Esophagus muscularis mucosa (tissue), 4 donors: ENCODE measurements at regions not wholly inside any gene's neighbourhood (a gene's known extent, or its start where the extent isn't known, plus 50 kb on each side); places are given as distances from the start of the nearest gene placed in this dataset.

Experiments
- DNase-seq: peaks from one replicate; pipeline ENCODE4 v3.0.0-alpha.2; 2017; ENCODE audit errors: extremely low spot score
- H3K27ac ChIP-seq, 4 donors: fragments of 200-600 bp; sonication (generic); replicated peaks in 1 of 4; 1 replicate in 3 of 4; 2 replicates in 1 of 4; pipeline ENCODE4 v1.5.1; 2016 to 2019; ENCODE audit warnings: mild to moderate bottlenecking in 1 of 4
- H3K27me3 ChIP-seq, 4 donors: fragments of 200-600 bp; sonication (generic); one replicate each; pipeline versions ENCODE4 v1.5.1 to v1.6.0; 2016 to 2019
- H3K36me3 ChIP-seq, 4 donors: fragments of 200-600 bp; sonication (generic); one replicate each; pipeline ENCODE4 v1.5.1; 2016 to 2019
- H3K4me1 ChIP-seq, 4 donors: fragments of 200-600 bp; sonication (generic); one replicate each; pipeline ENCODE4 v1.5.1; 2016 to 2019
- H3K4me3 ChIP-seq, 4 donors: fragments of 200-600 bp; sonication (generic); 1 replicate in 2 of 4; 2 replicates in 2 of 4; pipeline ENCODE4 v1.5.1; 2016 to 2019; ENCODE audit warnings: mild to moderate bottlenecking in 4 of 4, moderate library complexity in 1 of 4
- H3K9me3 ChIP-seq, 4 donors: fragments of 200-600 bp; sonication (generic); 1 replicate in 3 of 4; 2 replicates in 1 of 4; pipeline ENCODE4 v1.5.1; 2016 to 2019
- CTCF ChIP-seq, 3 experiments: fragments of 200-600 bp in 2 of 3; fragments of 450-650 bp in 1 of 3; sonication (generic) in 2 of 3; IDR thresholded peaks; one replicate each; pipeline ENCODE4 v1.5.1; 2017 to 2019; ENCODE audit warnings: antibody characterized with exemption in 3 of 3, mild to moderate bottlenecking in 2 of 3, moderate library complexity in 1 of 3
- EP300 ChIP-seq: sonication (generic); formaldehyde crosslinking; IDR thresholded peaks from one replicate; pipeline ENCODE4 v1.6.1; 2017; ENCODE audit warnings: antibody characterized with exemption
- POLR2A ChIP-seq: fragments of 450-650 bp; IDR thresholded peaks from one replicate; pipeline ENCODE4 v1.6.1; 2017; ENCODE audit warnings: antibody characterized with exemption, moderate library complexity, mild to moderate bottlenecking, low read depth
- POLR2AphosphoS5 ChIP-seq, 2 donors: sonication (generic); formaldehyde crosslinking; IDR thresholded peaks; one replicate each; pipeline ENCODE4 v1.6.1; 2017; ENCODE audit warnings: antibody characterized with exemption in 2 of 2
- WGBS: methylation state at CpG from one replicate; pipeline ENCODE4 v1.1.5; 2018; 5-methylcytosine and 5-hydroxymethylcytosine counted together
- intact Hi-C: fragments of 100-400 bp; cut with DNase I; formaldehyde crosslinking; loops from one replicate; pipeline ENCODE4 v1.15.1; 2023

- Histone ChIP-seq H3K4me3 (no peak overlapping the region), H3K27me3 (no peaks in the 10 kb centered on the region), H3K4me1 (peaks cover 0 to 21% (median 8%) of the 10 kb centered on the region in 4 donors), H3K27ac (no peak overlapping the region), H3K36me3 (no peaks in the 10 kb centered on the region), H3K9me3 (no peaks in the 10 kb centered on the region)
- WGBS = 40% methylated on average over 2 of the region's 2 CpGs
- no peak for DNase-seq
- intact Hi-C loops = no loop called here
- TF ChIP-seq POLR2A (no peak), CTCF (IDR thresholded peaks at IDR 0.05) (no peak), EP300 (no peak), POLR2AphosphoS5 (IDR thresholded peaks at IDR 0.05) (no peak)
Measured at GRCh38 chr6:74731204-74731603, 474.6 kb downstream of the COL12A1 start.

GRCh38 chr6:74720923-74721322 is 484.9 kb downstream of the COL12A1 start:
- H3K27me3 ChIP-seq = no peaks in the 10 kb centered on the region
- WGBS = 81% methylated on average over 1 of the region's 1 CpG
- peaks cover 0 to 9% (median 0%) of the 10 kb centered on the region in 4 donors for H3K9me3 ChIP-seq
- TF ChIP-seq POLR2AphosphoS5 (IDR thresholded peaks at IDR 0.05) (no peak), POLR2A (no peak), EP300 (no peak), CTCF (IDR thresholded peaks at IDR 0.05) (no peak)
- H3K4me3 ChIP-seq = no peak overlapping the region
- no peak for DNase-seq
- H3K27ac ChIP-seq = no peak overlapping the region
- no peaks in the 10 kb centered on the region for H3K4me1 ChIP-seq
- H3K36me3 ChIP-seq = no peaks in the 10 kb centered on the region
- intact Hi-C loops = no loop called here

- no peak overlapping the region for H3K27ac ChIP-seq
- TF ChIP-seq EP300 = no peak
- no peak for TF ChIP-seq POLR2A
- no peak for TF ChIP-seq CTCF (IDR thresholded peaks at IDR 0.05)
- no peak for TF ChIP-seq POLR2AphosphoS5 (IDR thresholded peaks at IDR 0.05)
- no peak for DNase-seq
- no peak overlapping the region for H3K4me3 ChIP-seq
- peaks cover 0 to 9% (median 0%) of the 10 kb centered on the region in 4 donors for H3K9me3 ChIP-seq
- intact Hi-C loops = no loop called here
- H3K36me3 ChIP-seq = no peaks in the 10 kb centered on the region
- H3K27me3 ChIP-seq = no peaks in the 10 kb centered on the region
- H3K4me1 ChIP-seq = no peaks in the 10 kb centered on the region
Measured at GRCh38 chr6:74717591-74717990, 488.3 kb downstream of the COL12A1 start.

- Histone ChIP-seq H3K4me3 (no peak overlapping the region), H3K9me3 (peaks cover 0 to 4% (median 0%) of the 10 kb centered on the region in 4 donors), H3K27ac (no peak overlapping the region), H3K27me3 (no peaks in the 10 kb centered on the region), H3K36me3 (no peaks in the 10 kb centered on the region), H3K4me1 (no peaks in the 10 kb centered on the region)
- WGBS = 64% methylated on average over 1 of the region's 1 CpG
- intact Hi-C loops = no loop called here
- TF ChIP-seq POLR2A (no peak), CTCF (IDR thresholded peaks at IDR 0.05) (no peak), POLR2AphosphoS5 (IDR thresholded peaks at IDR 0.05) (no peak), EP300 (no peak)
- DNase-seq = no peak
Measured at GRCh38 chr6:74715355-74716085, 490.3 kb downstream of the COL12A1 start.

GRCh38 chr6:74713941-74714340 is 491.9 kb downstream of the COL12A1 start:
- Histone ChIP-seq H3K36me3 (no peaks in the 10 kb centered on the region), H3K4me1 (no peaks in the 10 kb centered on the region), H3K27me3 (no peaks in the 10 kb centered on the region), H3K9me3 (peaks cover 0 to 4% (median 0%) of the 10 kb centered on the region in 4 donors), H3K27ac (no peak overlapping the region), H3K4me3 (no peak overlapping the region)
- intact Hi-C loops = no loop called here
- DNase-seq = no peak
- no peak for TF ChIP-seq POLR2AphosphoS5 (IDR thresholded peaks at IDR 0.05)
- no peak for TF ChIP-seq POLR2A
- no peak for TF ChIP-seq CTCF (IDR thresholded peaks at IDR 0.05)
- no peak for TF ChIP-seq EP300
